HEK293T (cell line): ENCODE measurements at regions not wholly inside any gene's neighbourhood (a gene's known extent, or its start where the extent isn't known, plus 50 kb on each side); places are given as distances from the start of the nearest gene placed in this dataset.

Experiments used
- CTCF ChIA-PET: fragments of 350-600 bp; formaldehyde crosslinking; extraction: SDS; loops from one replicate; lab custom pipeline; 2021; ENCODE audit warnings: antibody characterized with exemption, inconsistent platforms; lab: Yijun Ruan, JAX
- POLR2A ChIA-PET: fragments of 350-600 bp; formaldehyde crosslinking; extraction: SDS; loops from one replicate; lab custom pipeline; 2020; ENCODE audit warnings: antibody characterized with exemption, inconsistent platforms; lab: Yijun Ruan, JAX
- DNase-seq: peaks from one replicate; pipeline ENCODE4 v3.0.0; 2012; ENCODE audit warnings: mixed read lengths; ENCODE audit errors: extremely low spot score
- ARNT ChIP-seq: fragments of 450-650 bp; IDR thresholded peaks from 2 replicates; pipeline ENCODE4 v1.6.1; 2017; ENCODE audit warnings: mild to moderate bottlenecking
- BHLHE40 ChIP-seq: fragments of 450-650 bp; IDR thresholded peaks from 2 replicates; pipeline ENCODE4 v1.6.1; 2016; ENCODE audit warnings: mild to moderate bottlenecking, moderate library complexity, borderline replicate concordance
- CTBP1 ChIP-seq: fragments of 450-650 bp; IDR thresholded peaks from 2 replicates; pipeline ENCODE4 v1.6.1; 2016; ENCODE audit warnings: borderline replicate concordance
- ELF4 ChIP-seq: fragments of 450-650 bp; IDR thresholded peaks from 2 replicates; pipeline ENCODE4 v1.6.1; 2017; ENCODE audit warnings: antibody characterized with exemption
- FOXA1 ChIP-seq: fragments of 450-650 bp; IDR thresholded peaks from 2 replicates; pipeline ENCODE4 v1.6.1; 2016; ENCODE audit warnings: mild to moderate bottlenecking
- FOXK2 ChIP-seq: fragments of 450-650 bp; IDR thresholded peaks from 2 replicates; pipeline ENCODE4 v1.6.1; 2016; ENCODE audit warnings: mild to moderate bottlenecking
- FOXM1 ChIP-seq: fragments of 450-650 bp; IDR thresholded peaks from 2 replicates; pipeline ENCODE4 v1.6.1; 2017; ENCODE audit warnings: mild to moderate bottlenecking, borderline replicate concordance
- HDGF ChIP-seq: fragments of 450-650 bp; IDR thresholded peaks from 2 replicates; pipeline ENCODE4 v1.6.1; 2017; ENCODE audit warnings: antibody characterized with exemption, borderline replicate concordance
- L3MBTL2 ChIP-seq: fragments of 450-650 bp; conservative IDR thresholded peaks from 2 replicates; pipeline ENCODE4 v1.6.1; 2016; ENCODE audit warnings: mild to moderate bottlenecking
- LEF1 ChIP-seq: fragments of 450-650 bp; IDR thresholded peaks from 2 replicates; pipeline ENCODE4 v1.6.1; 2017; ENCODE audit warnings: mild to moderate bottlenecking, borderline replicate concordance
- NFRKB ChIP-seq: fragments of 450-650 bp; IDR thresholded peaks from 2 replicates; pipeline ENCODE4 v1.6.1; 2016; ENCODE audit warnings: mild to moderate bottlenecking, moderate library complexity
- PKNOX1 ChIP-seq: fragments of 450-650 bp; IDR thresholded peaks from 2 replicates; pipeline ENCODE4 v1.6.1; 2016
- SP1 ChIP-seq: fragments of 450-650 bp; IDR thresholded peaks from 2 replicates; pipeline ENCODE4 v1.6.1; 2017
- SUZ12 ChIP-seq: fragments of 450-650 bp; IDR thresholded peaks from 2 replicates; pipeline ENCODE4 v1.6.1; 2016; ENCODE audit warnings: mild to moderate bottlenecking
- TARDBP ChIP-seq: fragments of 450-650 bp; IDR thresholded peaks from 2 replicates; pipeline ENCODE4 v1.6.1; 2016
- ZNF384 ChIP-seq: fragments of 450-650 bp; IDR thresholded peaks from 2 replicates; pipeline ENCODE4 v1.6.1; 2016

GRCh38 chr6:21348504-21349195, 244.9 kb upstream of the SOX4 start:
- ChIA-PET POLR2A (interaction anchor here (1.6 kb wide), 1 partner anchor 240 kb away, joined by 9 read pairs; no protein-coding TSS in a partner anchor), CTCF (interaction anchor here (1.0 to 1.8 kb wide), 2 partner anchors 21 to 240 kb away, joined by 4 to 5 read pairs; no protein-coding TSS in a partner anchor)
- TF ChIP-seq PKNOX1 (peak; percentile 94), FOXK2 (no peak), NFRKB (no peak), CTBP1 (peak; percentile 64; the same call in 1 of the 2 replicates), SUZ12 (no peak), L3MBTL2 (0 out of 2 replicates have a peak, but pooled peaks have one; percentile 10)
- peak; percentile 74 for DNase-seq

DNA sequence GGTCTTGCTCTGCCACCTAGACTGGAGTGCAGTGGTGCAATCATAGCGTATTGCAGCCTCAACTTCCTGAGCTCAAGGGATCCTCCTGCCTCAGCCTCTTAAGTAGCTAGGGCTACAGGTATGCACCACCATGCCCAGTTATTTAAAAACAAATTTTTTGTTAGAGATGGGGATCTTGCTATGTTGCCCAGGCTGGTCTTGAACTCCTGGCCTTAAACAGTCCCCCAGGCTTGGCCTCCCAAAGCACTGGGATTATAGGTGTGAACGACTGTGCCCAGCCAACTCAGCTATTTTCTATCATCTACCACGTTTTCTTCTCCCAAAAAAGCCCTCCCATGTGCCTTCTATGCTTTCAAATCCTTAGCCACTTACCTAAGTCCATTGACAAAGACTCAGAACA, 243.7 kb upstream of the SOX4 start:
- TF ChIP-seq LEF1: no peak
- TF ChIP-seq ELF4: no peak
- TF ChIP-seq FOXM1: no peak
- no peak for TF ChIP-seq FOXK2
- TF ChIP-seq ARNT: no peak
- no peak for TF ChIP-seq L3MBTL2
- no peak for TF ChIP-seq ZNF384
- TF ChIP-seq SUZ12: no peak
- no peak for TF ChIP-seq HDGF
- no peak for DNase-seq
- CTCF ChIA-PET: no interaction called here
- POLR2A ChIA-PET: interaction anchor here (1.4 kb wide), 1 partner anchor 238 kb away, joined by 3 read pairs; no protein-coding TSS in a partner anchor

DNA sequence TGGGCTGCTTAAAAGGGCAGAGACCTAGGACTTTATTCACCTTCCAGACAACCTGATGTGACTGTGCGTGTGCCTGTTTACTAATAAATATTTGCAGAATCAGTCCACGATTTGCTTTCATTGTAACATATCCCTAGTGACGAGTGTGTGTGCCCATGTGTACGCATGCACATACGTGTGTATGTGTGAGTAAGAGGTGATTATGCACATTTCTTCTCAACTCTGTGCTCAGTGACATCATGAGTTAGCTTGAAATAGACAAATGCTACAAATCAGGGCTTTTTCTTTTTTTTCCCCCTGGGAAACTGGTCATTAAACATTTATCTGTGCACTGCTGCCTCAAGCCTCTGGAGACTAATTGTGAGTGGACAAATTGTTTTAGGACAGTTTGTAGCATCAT, 242.6 kb upstream of the SOX4 start:
- ChIA-PET POLR2A (no interaction called here), CTCF (interaction anchor here (0.6 kb wide), 1 partner anchor 15 kb away, joined by 3 read pairs; no protein-coding TSS in a partner anchor)
- no peak for DNase-seq
- TF ChIP-seq ZNF384 (no peak), ARNT (no peak), BHLHE40 (no peak), FOXM1 (no peak), HDGF (no peak), SUZ12 (no peak), L3MBTL2 (no peak), TARDBP (no peak), NFRKB (no peak), PKNOX1 (no peak), SP1 (no peak)

GRCh38 chr6:21352131-21352530, 241.4 kb upstream of the SOX4 start:
- TF ChIP-seq L3MBTL2 (no peak), CTBP1 (no peak), ELF4 (no peak), FOXK2 (no peak), SUZ12 (no peak), ZNF384 (no peak), FOXA1 (no peak), TARDBP (no peak), BHLHE40 (no peak), ARNT (no peak)
- ChIA-PET CTCF (interaction anchor here (0.6 kb wide), 1 partner anchor 88 kb away, joined by 3 read pairs; no protein-coding TSS in a partner anchor), POLR2A (no interaction called here)
- DNase-seq: no peak

GRCh38 chr6:21354805-21355238, 238.7 kb upstream of the SOX4 start:
- CTCF ChIA-PET: no interaction called here
- TF ChIP-seq FOXK2 (no peak), LEF1 (no peak), L3MBTL2 (no peak), FOXA1 (no peak), SP1 (no peak), SUZ12 (no peak), CTBP1 (no peak), ZNF384 (no peak), FOXM1 (no peak), TARDBP (no peak), ARNT (no peak), BHLHE40 (no peak), NFRKB (no peak), ELF4 (no peak), PKNOX1 (no peak), HDGF (no peak)
- DNase-seq: no peak
- POLR2A ChIA-PET: no interaction called here

DNA sequence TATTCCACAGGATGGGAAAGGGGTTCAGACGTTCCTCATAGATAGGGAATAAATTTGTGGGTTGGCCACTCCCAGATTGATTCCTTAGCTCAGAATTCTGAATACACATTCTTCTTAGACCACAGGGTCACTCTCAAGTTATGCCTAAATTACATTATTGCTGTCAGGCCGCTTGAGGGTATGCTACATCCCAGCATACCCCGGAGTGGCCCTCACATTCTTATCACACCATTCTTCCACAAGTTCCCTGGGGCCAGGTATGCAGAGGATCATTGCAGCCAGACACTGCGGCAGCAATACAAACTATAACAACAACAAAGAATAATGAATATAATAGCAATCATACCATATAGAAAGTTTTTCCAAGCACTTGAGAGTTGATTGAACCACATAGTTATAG, 237.9 kb upstream of the SOX4 start:
- DNase-seq: no peak
- TF ChIP-seq ZNF384 (no peak), ELF4 (no peak), SP1 (no peak), FOXA1 (no peak), BHLHE40 (no peak), L3MBTL2 (no peak), HDGF (no peak), LEF1 (no peak), NFRKB (no peak), TARDBP (no peak)
- CTCF ChIA-PET: no interaction called here
- POLR2A ChIA-PET: no interaction called here
